Activated naive CD4-positive, alpha-beta T cell treated with anti-CD3 and anti-CD28 coated beads, Interleukin-2, amount 50 U/mL, for 16 hours (primary cell): ENCODE measurements at regions not wholly inside any gene's neighbourhood (a gene's known extent, or its start where the extent isn't known, plus 50 kb on each side); places are given as distances from the start of the nearest gene placed in this dataset.
"Not testable (repeated sequence)": the region's sequence is repeated elsewhere in the genome, so short reads cannot be mapped to it uniquely, and the experiment has no call there.

ENCODE experiments used
- DNase-seq: peaks from one replicate; pipeline ENCODE4 v3.0.0-alpha.2; 2020

DNA sequence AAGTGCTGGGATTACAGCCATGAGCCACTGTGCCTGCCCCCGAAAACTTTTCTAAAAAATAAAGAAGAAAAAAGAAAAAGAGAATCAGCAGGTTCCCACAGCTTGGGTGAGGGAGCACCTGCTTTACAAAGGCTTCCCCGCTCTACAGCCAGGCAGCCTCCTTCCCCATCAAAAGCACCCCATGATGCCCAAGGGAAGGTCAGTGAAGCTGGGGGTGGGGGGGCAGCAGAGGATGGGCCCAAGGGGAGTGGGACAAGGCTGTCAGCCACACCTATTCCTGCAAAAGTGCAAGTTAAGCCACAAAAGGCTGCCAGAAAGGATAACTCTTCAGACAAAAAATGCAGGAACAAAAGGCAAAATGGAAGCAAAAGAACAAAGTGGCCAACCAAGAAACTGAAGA is 72.5 kb downstream of the FAM50B start:
- DNase-seq, result no peak

DNA sequence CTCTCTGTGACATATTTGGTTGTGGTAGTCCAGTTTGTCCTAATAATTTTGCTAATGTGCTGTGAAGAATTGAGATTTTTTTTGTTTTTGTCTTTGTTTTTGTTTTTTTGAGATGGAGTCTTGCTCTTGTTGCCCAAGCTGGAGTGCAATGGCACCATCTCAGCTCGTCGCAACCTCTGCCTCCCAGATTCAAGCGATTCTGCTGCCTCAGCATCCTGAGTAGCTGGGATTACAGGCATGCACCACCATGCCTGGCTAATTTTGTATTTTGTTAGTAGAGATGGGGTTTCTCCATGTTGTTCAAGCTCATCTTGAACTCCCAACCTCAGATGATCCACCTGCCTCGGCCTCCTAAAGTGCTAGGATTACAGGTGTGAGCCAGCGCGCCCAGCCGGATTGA is 73.4 kb downstream of the FAM50B start:
- not testable (repeated sequence) for DNase-seq

DNA sequence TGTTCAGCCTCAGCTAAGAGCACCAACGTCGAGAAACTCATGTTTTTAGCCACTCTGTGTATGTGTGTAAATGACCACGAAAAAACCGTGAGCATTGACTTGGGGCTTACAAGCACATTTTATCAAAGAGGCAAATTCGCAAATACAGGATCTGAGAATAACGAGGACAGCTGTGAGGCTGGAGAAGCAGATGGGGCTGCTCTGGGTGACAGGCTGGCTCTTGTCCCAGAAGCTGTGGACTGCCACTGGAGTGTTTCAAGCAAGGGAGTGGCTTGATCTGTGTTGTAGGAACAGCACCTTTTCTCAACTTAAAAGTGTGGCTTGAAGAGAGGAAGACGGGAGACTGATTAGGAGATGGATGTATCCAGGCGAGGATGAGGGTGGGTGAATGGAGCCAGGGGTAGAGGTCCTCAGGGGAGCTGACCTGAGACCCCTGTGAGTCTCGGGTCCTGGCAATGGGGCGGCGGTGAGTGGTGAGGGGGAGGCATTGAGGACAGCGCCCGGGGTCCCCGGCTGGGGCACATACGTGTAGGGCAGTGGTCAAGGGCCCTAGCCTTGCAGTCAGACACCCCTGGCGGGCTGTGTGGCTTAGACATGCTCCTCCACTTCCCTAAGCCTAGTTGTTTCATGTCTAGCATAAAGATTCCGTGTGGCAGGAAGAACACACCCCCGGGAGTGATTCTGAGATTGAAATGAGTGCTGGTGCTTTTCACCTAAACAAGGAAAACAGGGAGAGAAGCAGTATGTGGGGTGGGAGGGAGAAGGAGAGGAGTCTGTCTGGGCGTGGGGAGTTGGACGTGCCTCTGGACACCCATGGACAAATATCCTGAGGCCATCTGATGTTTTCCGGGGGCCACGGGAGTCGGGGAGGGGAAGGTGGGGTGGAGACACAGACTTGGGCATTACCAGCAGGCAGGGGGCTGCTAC is 76.3 kb downstream of the FAM50B start:
- DNase-seq, result not testable (repeated sequence)

DNA sequence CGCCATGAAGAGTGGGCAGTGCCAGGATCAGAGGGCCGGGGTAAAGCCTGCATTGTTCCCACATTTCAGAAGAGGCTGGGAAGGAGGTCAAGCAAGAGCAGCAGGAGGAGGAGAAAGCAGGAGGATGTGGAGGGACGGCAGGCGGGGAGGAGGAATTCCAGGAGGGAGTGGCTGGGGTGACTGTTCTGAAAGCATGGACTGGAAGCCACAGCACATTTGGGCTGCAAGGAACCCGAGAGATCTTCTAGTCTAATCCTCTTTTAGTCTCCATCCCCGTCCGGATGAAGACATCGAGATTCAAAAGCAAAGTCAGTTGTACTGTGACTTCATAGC is 76.9 kb downstream of the FAM50B start:
- DNase-seq, result no peak

DNA sequence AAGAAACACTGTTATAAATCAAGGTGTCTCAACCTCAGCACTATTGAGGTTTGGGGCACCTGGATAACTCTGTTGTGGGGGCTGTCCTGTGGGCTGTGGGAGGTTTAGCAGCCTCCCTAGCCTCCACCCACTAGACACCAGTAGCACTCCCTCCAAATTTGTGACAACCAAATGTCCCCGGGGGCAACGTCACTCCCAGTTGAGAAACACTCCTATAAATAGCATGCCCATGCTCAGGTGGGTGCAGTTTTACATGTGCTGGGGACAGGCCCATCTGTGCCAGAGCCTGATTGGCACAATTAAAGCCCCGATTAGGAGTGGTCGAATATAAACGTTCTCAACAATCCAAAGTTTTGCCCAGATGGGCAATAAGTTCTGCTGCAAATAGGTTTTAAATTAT is 78.9 kb downstream of the FAM50B start:
- no peak for DNase-seq

DNA sequence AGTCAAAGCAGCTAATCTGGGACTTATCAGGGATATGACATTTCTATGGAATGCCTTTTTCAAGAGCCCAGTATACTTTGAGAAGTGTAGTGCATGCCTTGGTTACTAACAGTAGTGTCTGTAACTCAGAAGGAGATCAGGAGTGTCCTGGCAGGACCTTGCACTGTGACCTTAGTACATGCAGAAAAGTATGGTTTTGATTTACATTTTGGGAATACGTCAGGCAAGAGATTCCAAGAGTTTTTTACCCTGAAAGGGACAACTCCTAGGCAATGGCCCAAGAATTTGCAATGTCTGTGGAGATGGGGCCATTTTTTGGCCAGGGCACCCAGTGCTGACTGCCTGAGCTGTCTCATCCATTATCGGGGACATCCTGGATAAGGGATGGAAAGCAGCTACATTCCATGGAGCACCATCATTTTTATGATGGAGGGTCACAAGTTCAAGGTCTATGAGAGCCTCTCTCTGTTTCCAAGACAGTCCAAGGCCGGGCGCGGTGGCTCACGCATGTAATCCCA is 80.2 kb downstream of the FAM50B start:
- no peak for DNase-seq

DNA sequence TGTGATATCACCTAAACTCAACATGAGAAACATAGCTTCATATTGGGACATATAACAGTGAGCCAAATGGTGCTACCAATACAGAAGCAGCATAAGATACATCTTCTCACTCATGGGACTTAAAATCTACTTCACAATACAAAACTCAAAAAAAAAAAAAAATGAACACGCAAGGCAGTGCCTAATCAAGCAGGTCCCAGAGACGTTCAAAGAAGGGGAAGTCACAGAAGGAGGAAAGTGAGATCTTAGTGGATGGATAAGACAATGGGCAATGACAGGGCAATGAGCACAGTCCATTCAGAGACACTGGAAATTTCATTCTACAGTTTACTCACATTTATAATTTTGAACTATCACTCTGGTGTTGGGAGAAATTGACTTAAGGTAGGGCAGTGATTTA is 88.3 kb downstream of the FAM50B start:
- DNase-seq, result no peak

DNA sequence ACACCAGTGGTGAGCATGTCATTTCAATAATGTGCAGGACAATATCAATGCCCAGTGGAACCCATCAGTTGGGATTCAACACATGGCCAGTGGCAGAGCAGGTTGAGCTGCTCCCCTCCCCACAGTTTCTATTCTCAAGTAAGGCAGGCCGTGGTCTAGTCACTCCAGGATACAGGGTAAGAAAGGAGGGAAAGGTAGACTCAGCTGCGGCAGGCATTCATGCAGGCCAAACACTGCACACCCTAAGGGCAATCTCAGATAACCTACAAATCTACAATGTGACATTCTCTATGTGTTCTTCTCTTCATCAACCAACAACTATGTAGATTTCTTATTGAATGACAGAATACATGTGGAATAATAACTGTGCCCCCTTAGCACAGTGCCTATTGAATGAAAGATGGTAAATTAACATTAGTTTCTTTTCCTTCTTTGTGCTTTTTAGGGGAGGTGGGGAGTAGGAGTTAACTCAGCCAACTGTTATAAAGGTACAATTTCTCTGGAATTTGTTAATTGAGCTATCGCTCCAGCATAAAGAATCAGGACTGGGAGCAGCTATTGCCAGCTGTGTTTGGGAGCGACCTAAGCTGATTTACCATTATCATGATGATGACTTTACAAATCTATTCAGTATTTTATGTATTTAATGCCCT is 89.7 kb downstream of the FAM50B start:
- no peak for DNase-seq

DNA sequence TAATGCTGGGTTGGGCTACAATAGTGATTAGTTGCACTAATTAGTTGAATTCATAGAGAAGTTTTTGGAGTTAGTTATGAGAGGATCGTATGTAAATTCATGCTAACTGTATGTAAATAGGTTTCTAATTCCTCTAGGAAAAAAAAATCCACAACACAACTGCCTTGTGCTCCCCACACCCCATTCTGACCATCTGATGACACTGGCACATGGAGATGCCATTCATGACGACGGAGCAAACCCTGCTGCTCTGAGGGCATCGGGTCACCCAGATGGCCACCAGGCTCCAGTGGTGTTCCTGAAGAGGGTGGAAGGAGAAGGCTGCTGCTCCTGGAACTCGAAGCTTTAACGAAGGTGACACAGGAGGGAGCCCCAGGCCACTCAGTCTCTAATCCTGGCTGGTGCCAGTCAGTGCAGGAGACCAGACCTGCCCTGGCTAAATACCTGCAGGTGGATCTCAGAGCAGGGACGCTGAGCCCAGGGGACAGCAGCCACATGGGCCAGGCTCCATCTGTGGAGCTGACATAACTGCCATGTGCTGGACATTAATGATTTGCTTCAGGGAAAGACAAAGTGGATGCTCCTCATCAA is 90.3 kb downstream of the FAM50B start:
- no peak for DNase-seq

DNA sequence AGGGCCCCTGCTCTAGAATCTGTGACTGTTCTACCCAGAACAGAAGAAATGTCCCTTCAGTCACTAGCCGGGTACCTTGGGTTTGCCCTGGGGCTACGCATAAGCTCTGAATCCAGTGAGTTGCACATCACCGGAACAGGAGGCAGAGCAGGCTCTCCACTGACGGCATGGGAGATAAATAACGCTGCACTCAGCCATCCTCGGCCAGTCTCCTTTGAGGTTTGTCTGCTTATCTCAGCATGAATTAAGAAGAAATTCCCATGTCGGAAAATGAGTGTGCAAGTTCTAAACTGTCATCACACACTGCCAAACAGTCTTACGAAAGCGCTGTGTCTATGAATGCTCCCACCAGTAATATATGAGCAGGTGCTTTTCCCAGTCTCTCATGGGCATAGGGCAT is 90.8 kb downstream of the FAM50B start:
- DNase-seq, result no peak

DNA sequence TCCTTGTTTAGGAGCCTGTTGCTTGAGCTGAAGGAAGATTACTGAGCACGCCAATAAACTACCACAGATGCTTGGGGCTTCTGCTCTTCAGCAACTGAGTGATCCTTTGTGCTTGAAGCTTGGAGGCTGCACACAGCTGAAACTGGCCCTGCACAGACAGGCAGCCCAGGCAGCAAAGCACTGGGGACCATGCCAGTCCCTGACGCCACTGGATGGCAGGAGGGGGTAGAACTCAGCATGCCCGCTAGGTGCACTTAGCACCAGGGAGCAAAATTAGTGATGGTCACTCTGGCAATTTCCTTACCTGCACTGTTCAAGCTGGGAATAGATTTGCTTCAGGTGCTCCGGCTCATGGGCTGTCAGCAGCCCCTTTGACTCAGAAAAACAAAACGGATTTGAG is 91.5 kb downstream of the FAM50B start:
- no peak for DNase-seq

DNA sequence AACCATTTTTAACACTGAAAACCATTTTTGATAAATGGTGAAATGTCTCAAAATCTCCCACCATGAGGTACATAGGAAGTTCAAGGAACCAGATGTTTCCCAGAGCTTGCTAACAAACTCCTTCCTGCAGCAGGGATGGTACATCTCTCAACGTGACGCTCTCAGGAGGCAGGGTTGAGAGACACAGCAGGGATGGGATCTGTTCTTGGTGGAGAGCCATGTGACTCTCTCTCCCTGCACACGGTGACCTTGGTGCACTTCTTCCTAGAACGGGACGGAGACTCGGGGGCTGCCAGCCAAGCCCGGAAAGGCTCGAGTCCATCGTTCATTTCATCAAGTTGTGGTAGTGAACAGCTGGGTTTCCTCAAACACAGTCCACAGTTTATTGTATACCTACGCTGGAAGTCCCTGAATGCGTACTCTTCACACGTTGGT is 94.2 kb downstream of the FAM50B start:
- DNase-seq, result no peak

DNA sequence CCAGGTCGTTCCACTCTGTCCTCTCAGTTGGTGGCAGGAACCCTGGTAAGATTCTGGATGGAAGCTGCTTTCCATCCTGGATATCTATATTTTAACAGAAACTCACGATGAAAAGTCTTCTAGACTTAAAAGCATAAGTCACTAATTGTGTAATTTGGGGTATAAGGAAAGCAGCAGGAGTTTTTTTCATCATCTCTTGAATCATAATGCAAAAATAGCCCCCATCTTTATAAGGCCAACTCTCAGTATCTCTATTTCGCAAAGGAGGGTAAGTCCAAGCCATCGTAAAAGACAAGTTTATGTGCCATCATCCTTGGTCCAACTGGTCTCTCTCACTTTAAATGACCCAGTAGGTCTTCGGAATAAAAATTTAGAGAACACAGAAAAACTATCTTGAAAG is 95.1 kb downstream of the FAM50B start:
- no peak for DNase-seq

DNA sequence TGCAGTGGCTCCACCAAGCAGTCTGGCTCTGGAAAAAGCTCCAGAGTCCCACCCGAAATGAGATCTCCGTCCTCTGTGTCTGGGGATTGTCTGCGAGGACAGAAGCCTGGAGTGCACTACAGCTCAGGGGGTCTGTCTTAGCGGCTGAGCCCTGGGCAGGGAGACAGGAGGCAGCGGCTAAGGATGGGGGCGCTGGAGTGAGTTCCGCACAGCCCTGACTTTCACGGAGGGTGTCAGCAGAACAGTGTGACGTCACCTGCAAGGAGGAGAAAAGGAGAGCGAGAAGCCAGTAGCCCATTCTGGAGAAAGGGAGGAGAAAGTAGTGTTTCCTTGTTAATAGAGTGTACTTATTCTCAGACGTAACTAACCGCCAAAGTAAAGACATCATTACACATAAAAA is 97.6 kb downstream of the FAM50B start:
- no peak for DNase-seq

DNA sequence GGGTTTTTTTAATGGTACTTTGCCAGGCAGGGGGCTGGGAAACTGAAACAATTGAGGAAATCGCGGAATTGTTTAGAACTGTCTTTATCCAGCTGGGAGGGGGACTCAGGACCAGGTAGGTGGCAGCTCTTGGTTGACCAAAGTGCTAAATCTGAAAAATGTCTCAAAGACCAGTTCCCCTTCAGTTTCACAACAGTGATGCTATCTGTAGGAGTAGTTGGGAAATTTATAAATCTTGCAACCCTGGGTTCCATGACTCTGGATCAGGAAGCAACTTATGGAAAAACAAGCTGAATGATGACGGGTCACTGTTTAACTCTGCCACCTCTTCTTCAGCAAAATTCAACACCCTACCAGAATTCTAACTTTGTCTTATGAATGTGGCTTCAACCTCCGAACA is 99.7 kb downstream of the FAM50B start:
- no peak for DNase-seq

DNA sequence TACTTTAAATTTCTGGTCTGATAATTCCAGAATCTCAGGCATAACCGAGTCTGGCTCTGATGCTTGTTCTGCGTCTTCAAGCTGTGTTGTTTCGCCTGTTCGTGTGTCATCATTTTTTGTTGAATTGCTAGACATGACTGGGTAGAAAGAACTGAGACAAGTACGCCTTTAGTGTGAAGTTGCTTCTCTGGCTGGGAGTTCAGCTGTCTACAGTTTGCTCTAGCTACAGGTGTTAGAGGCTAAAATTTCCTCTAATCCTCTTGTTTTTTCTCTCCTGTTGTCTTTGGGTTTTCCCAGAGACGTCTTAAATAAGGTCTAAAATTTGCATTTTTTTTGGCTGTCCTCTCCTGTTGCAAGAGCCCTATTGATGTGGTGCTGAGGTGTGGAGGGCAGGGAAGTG is 100.3 kb downstream of the FAM50B start:
- no peak for DNase-seq

DNA sequence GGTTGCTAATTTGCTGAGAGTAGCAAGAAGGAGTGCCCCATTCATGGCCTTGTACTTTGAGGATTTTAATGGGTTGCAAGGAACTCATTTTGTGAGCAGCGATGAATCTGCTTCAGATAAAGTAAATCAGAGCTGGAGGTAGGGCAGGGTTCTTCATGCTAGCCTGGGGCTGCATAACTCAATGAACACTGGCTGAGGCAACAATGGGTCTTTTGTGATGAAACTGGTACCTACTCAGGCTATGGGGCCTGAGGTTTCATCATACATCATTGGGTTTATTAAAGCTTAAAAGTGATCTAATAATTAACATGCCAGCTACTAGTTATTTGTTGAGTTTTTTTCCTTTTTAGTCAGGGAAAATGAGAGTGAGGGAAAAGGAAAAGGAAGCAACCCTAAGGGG is 106.9 kb downstream of the FAM50B start:
- no peak for DNase-seq

DNA sequence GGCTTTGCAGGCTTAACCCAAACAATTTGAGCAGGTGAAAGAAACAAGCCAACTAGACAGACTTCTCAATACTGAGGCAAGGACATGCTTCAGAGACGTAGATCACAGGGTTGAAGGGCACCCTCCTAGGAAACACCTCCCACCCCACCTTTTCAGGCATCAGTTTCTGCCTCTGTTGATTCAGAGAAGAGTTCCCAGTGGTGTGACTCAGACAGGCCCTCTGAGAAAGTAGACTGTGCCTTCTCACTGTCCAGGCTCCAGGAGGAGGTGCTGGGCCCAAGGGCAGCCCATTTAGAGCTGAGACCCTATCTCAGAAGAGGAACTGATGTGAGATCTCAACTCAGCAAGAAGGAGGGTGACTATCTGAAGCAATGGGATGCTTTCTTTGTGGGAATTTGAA is 108.1 kb downstream of the FAM50B start:
- no peak for DNase-seq

DNA sequence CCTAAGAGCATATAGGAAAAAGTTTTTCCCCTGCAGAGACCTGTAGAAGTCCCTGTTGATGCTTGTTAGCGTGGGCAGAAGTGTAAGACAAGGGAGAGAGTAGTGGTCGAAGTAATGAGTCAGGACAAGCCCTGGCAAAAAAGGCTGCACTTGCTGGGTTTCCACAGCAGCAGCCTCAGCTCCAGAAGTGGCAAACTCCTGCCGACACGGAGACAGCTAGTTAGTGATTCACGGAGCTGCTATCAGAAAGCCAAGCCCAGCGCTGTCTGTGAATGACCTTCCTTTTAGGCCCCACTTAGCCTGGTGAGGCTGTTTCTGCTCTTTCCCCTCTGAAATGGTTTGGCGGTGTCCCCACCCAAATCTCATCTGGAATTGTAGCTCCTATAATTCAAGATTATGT is 109.1 kb downstream of the FAM50B start:
- no peak for DNase-seq

DNA sequence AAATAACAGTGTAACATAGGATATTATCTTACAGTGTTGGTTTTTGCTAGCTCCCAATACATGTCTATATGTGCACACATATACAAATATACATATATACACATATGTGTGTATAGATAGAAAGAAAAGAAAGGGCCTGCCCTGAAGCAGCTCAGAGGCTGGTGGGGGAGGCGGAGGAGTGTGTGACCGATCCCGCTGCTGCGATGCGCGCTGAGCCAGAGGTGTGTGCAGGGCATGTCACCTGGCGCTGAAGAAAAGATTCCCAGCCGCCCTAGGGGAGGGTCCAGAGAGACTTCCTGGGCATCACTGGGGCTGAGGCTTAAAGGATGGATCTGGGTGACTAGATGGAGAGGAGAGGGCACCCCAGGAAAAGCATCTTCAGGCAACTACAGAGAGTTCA is 110.2 kb downstream of the FAM50B start:
- no peak for DNase-seq

DNA sequence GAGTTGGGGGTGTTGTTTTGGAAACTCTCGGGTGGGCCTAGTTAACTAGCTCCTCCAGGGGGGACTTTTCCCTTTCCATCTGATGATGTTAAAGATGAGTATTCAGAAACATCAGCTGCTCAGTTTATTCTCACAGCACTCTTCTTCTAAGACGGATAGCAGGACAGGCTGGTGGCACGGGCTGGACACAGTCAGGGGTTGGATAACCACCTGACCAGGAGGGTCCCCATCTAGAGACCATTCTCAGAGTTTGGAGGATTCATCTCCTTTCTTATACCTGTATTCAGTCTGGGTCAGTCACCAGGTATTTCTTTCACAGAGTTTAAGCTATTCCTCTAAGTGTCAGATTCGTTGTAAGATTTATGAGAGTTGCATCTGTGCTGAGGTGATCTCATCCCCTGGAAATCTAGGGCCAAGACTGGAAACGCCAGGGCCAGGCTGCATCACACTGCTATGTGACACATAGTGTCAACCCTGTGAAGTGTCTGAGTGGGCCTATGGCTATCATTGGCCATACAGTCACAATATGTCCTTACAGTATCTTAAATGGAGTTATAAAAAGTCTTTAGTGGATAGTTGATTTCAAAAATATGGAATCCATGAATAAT is 111.7 kb downstream of the FAM50B start:
- DNase-seq, result no peak

DNA sequence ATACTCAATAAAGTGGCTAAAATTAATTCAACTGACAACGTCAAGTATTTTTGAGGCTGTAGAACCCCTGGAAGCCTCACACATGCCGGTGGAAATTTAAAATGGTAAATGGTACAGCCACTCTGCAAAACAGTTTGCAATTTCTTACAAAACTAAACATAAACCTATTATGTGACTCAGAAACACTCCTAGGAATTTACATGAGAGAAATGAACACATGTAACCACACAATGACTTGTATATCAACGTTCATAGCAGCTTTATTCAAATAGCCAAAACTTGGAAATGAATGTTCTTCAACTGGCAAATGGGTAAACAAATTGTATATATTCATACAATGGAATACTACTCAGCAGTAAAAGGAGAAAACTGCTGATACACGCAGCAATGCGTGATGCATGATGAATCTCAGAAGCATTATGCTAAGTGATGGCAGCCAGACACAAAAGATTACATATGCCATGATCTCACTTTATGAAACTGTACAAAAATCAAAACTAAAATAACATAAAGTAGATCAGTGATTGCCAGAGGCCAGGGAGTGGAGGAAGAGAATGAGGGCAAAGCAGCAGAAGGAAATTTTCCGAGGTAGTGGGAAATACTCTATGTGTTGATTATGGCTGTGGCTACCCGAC is 112.5 kb downstream of the FAM50B start:
- DNase-seq, result no peak
